GM18870 (cell line): ENCODE measurements at regions not wholly inside any gene's neighbourhood (a gene's known extent, or its start where the extent isn't known, plus 50 kb on each side); places are given as distances from the start of the nearest gene placed in this dataset.
"Not testable (repeated sequence)": the region's sequence is repeated elsewhere in the genome, so short reads cannot be mapped to it uniquely, and the experiment has no call there.

Source experiments
- ATAC-seq: cut with Tn5 transposase; IDR thresholded peaks from one replicate; pipeline ENCODE4 v1.9.1; 2021; ENCODE audit warnings: moderate library complexity; ENCODE audit not compliant: unreplicated experiment

- ATAC-seq: no peak
Measured at GRCh38 chr1:222941425-222941824, 126.6 kb downstream of the DISP1 start.

- no peak for ATAC-seq
Measured at GRCh38 chr1:222946436-222946835, 131.6 kb downstream of the DISP1 start.

GRCh38 chr1:222948079-222948478 is 133.2 kb downstream of the DISP1 start:
- ATAC-seq: no peak

GRCh38 chr1:222950892-222951291 is 136.1 kb downstream of the DISP1 start:
- ATAC-seq: no peak

- ATAC-seq: no peak
Measured at GRCh38 chr1:222953585-222953984, 138.7 kb downstream of the DISP1 start.

- ATAC-seq: no peak
Measured at GRCh38 chr1:222955964-222956363, 141.1 kb downstream of the DISP1 start.

GRCh38 chr1:222956601-222957000 is 141.8 kb downstream of the DISP1 start:
- no peak for ATAC-seq

- ATAC-seq: no peak
Measured at GRCh38 chr1:222967466-222968240, 152.8 kb downstream of the DISP1 start.

GRCh38 chr1:222970040-222970439 is 155.2 kb downstream of the DISP1 start:
- no peak for ATAC-seq

GRCh38 chr1:222970711-222971110 is 155.9 kb downstream of the DISP1 start:
- no peak for ATAC-seq

GRCh38 chr1:222971146-222971545 is 156.3 kb downstream of the DISP1 start:
- no peak for ATAC-seq

GRCh38 chr1:222973561-222973960 is 158.7 kb downstream of the DISP1 start:
- ATAC-seq: no peak

GRCh38 chr1:222974496-222974895 is 159.7 kb downstream of the DISP1 start:
- no peak for ATAC-seq

- no peak for ATAC-seq
Measured at GRCh38 chr1:222975472-222976122, 160.8 kb downstream of the DISP1 start.

- no peak for ATAC-seq
Measured at GRCh38 chr1:222976453-222976852, 161.6 kb downstream of the DISP1 start.

GRCh38 chr1:222977294-222977693 is 162.5 kb downstream of the DISP1 start:
- not testable (repeated sequence) for ATAC-seq

- ATAC-seq: no peak
Measured at GRCh38 chr1:222979561-222979960, 163.5 kb downstream of the TLR5 start.

- ATAC-seq: no peak
Measured at GRCh38 chr1:222987674-222988076, 155.4 kb downstream of the TLR5 start.

GRCh38 chr1:222989443-222989842 is 153.6 kb downstream of the TLR5 start:
- no peak for ATAC-seq

- ATAC-seq: no peak
Measured at GRCh38 chr1:222991177-222991576, 151.9 kb downstream of the TLR5 start.

GRCh38 chr1:222991908-222992307 is 151.1 kb downstream of the TLR5 start:
- no peak for ATAC-seq

GRCh38 chr1:222994511-222995235 is 148.4 kb downstream of the TLR5 start:
- ATAC-seq: no peak
